HL-60/S4 (cell line): ENCODE measurements at regions not wholly inside any gene's neighbourhood (a gene's known extent, or its start where the extent isn't known, plus 50 kb on each side); places are given as distances from the start of the nearest gene placed in this dataset.

ENCODE experiments used
- in situ Hi-C: fragments of 300-500 bp; cut with MboI; formaldehyde crosslinking; loops from 2 replicates; pipeline ENCODE4 v1.14.3; 2022; ENCODE audit warnings: low sequenced_read_pairs

GRCh38 chr5:54656261-54656728 is 138.7 kb downstream of the SNX18 start:
- in situ Hi-C loops, result no loop called here

- in situ Hi-C loops, result no loop called here
Measured at GRCh38 chr5:54655761-54656160, 138.2 kb downstream of the SNX18 start.

- in situ Hi-C loops, result no loop called here
Measured at GRCh38 chr5:54655266-54655665, 137.7 kb downstream of the SNX18 start.

GRCh38 chr5:54653956-54654614 is 136.5 kb downstream of the SNX18 start:
- in situ Hi-C loops, result no loop called here

GRCh38 chr5:54651482-54652076 is 134.0 kb downstream of the SNX18 start:
- in situ Hi-C loops, result no loop called here

GRCh38 chr5:54649041-54649504 is 131.5 kb downstream of the SNX18 start:
- in situ Hi-C loops, result no loop called here

GRCh38 chr5:54646356-54647101 is 129.0 kb downstream of the SNX18 start:
- in situ Hi-C loops, result no loop called here

- in situ Hi-C loops, result no loop called here
Measured at GRCh38 chr5:54645882-54646355, 128.4 kb downstream of the SNX18 start.

GRCh38 chr5:54644226-54644625 is 126.7 kb downstream of the SNX18 start:
- in situ Hi-C loops, result no loop called here

GRCh38 chr5:54643685-54644106 is 126.1 kb downstream of the SNX18 start:
- in situ Hi-C loops, result no loop called here

- in situ Hi-C loops, result no loop called here
Measured at GRCh38 chr5:54639621-54640020, 122.1 kb downstream of the SNX18 start.

- in situ Hi-C loops, result no loop called here
Measured at GRCh38 chr5:54638106-54638505, 120.5 kb downstream of the SNX18 start.

GRCh38 chr5:54637654-54638053 is 120.1 kb downstream of the SNX18 start:
- in situ Hi-C loops, result no loop called here

GRCh38 chr5:54634089-54634488 is 116.5 kb downstream of the SNX18 start:
- in situ Hi-C loops, result no loop called here

- in situ Hi-C loops, result no loop called here
Measured at GRCh38 chr5:54632131-54632701, 114.7 kb downstream of the SNX18 start.

GRCh38 chr5:54630738-54631359 is 113.3 kb downstream of the SNX18 start:
- in situ Hi-C loops, result no loop called here

GRCh38 chr5:54629115-54629514 is 111.6 kb downstream of the SNX18 start:
- in situ Hi-C loops, result no loop called here

GRCh38 chr5:54628050-54628449 is 110.5 kb downstream of the SNX18 start:
- in situ Hi-C loops, result no loop called here

- in situ Hi-C loops, result no loop called here
Measured at GRCh38 chr5:54626407-54626806, 108.8 kb downstream of the SNX18 start.

- in situ Hi-C loops, result no loop called here
Measured at GRCh38 chr5:54624805-54625568, 107.4 kb downstream of the SNX18 start.
